Adrenal gland (tissue), 9 donors: ENCODE measurements at regions not wholly inside any gene's neighbourhood (a gene's known extent, or its start where the extent isn't known, plus 50 kb on each side); places are given as distances from the start of the nearest gene placed in this dataset.

ENCODE experiments used
- DNase-seq, 7 donors: peaks; one replicate each; pipeline ENCODE4 v3.0.0-alpha.2; 2019 to 2020
- H3K27ac ChIP-seq, 5 donors: fragments of 200-600 bp; sonication (generic) in 4 of 5; 1 replicate in 3 of 5; 2 replicates in 2 of 5; pipeline versions ENCODE4 v1.5.1 to v1.8.0; 2016 to 2020; ENCODE audit warnings: mild to moderate bottlenecking in 1 of 5
- H3K27me3 ChIP-seq: fragments of 200-600 bp; 2 replicates; pipeline ENCODE4 v1.8.0; 2021
- H3K36me3 ChIP-seq, 2 donors: fragments of 200-600 bp; replicated peaks in 1 of 2; 1 replicate in 1 of 2; 2 replicates in 1 of 2; pipeline versions ENCODE4 v1.5.1 to v1.8.0; 2018 to 2022
- H3K4me1 ChIP-seq, 2 donors: fragments of 200-600 bp; replicated peaks in 1 of 2; 1 replicate in 1 of 2; 2 replicates in 1 of 2; pipeline versions ENCODE4 v1.5.1 to v1.8.0; 2018 to 2021
- H3K4me3 ChIP-seq, 4 donors: fragments of 200-600 bp; sonication (generic) in 3 of 4; one replicate each; pipeline ENCODE4 v1.5.1; 2016 to 2018
- H3K9me3 ChIP-seq, 3 donors: fragments of 200-600 bp; sonication (generic) in 1 of 3; replicated peaks in 1 of 3; 1 replicate in 2 of 3; 2 replicates in 1 of 3; pipeline versions ENCODE4 v1.5.1 to v1.8.0; 2016 to 2021
- POLR2A ChIP-seq, 2 donors: fragments of 450-650 bp; IDR thresholded peaks; one replicate each; pipeline ENCODE4 v1.6.1; 2017; ENCODE audit warnings: antibody characterized with exemption in 2 of 2, mild to moderate bottlenecking in 2 of 2, moderate library complexity in 1 of 2
- WGBS, 4 donors: extraction: QIAGEN DNeasy Blood & Tissue Kit in 2 of 4; methylation state at CpG; one replicate each; pipeline versions ENCODE4 v1.1.5 to v1.1.7; 2013 to 2017; 5-methylcytosine and 5-hydroxymethylcytosine counted together
- intact Hi-C, 2 donors: fragments of 100-400 bp; cut with DNase I; formaldehyde crosslinking; loops; one replicate each; pipeline versions ENCODE4 v1.14.1 to v1.15.0; 2022 to 2023
- TF ChIP-seq, protein P1 (sequence below), 6 experiments: fragments of 450-650 bp in 4 of 6; fragments of 200-600 bp in 2 of 6; sonication (generic) in 1 of 6; IDR thresholded peaks; 1 replicate in 5 of 6; 2 replicates in 1 of 6; pipeline versions ENCODE4 v1.5.1 to v1.8.0; 2016 to 2021; ENCODE audit warnings: antibody characterized with exemption in 6 of 6, mild to moderate bottlenecking in 2 of 6, moderate library complexity in 1 of 6
- donor health status: healthy with polysubstance abuse.
- donor health status: Bipolar disorder and iron deficiency.
- donor health status: DM: yes; HTN: yes; CAD: no.
- donor health status: DM: no; HTN: no; CAD: no.
- donor health status: DM: no; HTN: no; CAD: no.

DNA sequence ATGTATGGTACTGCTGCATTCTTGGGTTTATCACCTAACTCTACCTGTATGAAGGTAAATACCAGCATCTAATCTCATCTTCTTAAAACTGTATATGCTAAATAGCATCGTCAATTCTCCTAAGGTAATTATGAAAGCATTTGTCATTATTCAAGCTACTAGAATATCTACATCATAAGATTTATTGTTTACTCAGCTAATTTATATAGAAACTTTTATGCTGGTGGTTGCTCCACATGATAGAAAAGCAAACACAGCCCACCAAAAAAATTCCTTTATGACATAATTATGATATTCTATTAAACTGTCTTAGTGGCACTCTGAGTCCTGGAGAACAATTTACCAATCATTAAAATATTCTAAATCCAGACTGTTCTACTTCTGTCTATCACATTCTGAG is 1226.1 kb upstream of the NRXN1 start:
- Histone ChIP-seq H3K27me3 (no peaks in the 10 kb centered on the region), H3K27ac (no peak overlapping the region), H3K36me3 (no peaks in the 10 kb centered on the region), H3K9me3 (no peaks in the 10 kb centered on the region), H3K4me3 (no peak overlapping the region), H3K4me1 (no peaks in the 10 kb centered on the region)
- intact Hi-C loops: no loop called here
- TF ChIP-seq, protein P1, sequence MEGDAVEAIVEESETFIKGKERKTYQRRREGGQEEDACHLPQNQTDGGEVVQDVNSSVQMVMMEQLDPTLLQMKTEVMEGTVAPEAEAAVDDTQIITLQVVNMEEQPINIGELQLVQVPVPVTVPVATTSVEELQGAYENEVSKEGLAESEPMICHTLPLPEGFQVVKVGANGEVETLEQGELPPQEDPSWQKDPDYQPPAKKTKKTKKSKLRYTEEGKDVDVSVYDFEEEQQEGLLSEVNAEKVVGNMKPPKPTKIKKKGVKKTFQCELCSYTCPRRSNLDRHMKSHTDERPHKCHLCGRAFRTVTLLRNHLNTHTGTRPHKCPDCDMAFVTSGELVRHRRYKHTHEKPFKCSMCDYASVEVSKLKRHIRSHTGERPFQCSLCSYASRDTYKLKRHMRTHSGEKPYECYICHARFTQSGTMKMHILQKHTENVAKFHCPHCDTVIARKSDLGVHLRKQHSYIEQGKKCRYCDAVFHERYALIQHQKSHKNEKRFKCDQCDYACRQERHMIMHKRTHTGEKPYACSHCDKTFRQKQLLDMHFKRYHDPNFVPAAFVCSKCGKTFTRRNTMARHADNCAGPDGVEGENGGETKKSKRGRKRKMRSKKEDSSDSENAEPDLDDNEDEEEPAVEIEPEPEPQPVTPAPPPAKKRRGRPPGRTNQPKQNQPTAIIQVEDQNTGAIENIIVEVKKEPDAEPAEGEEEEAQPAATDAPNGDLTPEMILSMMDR (IDR thresholded peaks at IDR 0.05): no peak
- no peak for TF ChIP-seq POLR2A (IDR thresholded peaks at IDR 0.05)
- WGBS, 4 donors: 69 to 89% (median 80%) methylated on average over 1 of the region's 1 CpG
- DNase-seq: no peak

DNA sequence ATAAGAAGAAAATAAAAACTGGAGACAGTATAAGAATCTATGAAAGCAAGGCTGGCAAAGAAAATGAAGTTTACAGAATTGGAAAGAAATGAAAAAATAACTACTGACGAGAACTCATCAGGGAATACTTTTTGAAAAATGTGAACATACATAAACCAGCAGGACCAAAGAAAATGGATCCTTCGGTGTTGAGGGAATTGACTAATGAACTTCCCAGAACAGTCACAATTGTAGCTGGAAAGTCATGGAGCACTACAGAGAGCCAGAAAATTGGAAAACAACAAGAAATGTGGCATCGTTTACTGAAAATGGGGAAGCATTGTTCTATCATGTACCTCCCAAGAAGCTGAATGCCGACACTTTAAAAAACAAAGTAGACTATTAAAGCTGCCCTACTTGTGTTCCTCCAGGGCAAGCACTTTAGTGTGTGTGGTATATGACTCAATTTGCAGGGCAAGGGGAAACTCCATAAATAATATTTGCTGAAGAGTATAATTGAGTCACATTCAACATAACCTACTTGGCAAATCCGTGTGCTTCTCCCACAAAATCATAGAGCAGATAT is 1221.6 kb upstream of the NRXN1 start:
- DNase-seq: no peak
- TF ChIP-seq, protein P1 (IDR thresholded peaks at IDR 0.05): no peak
- TF ChIP-seq POLR2A (IDR thresholded peaks at IDR 0.05): no peak
- intact Hi-C loops: no loop called here
- H3K27ac ChIP-seq: no peak overlapping the region
- 69 to 77% (median 73%) methylated on average over 5 of the region's 5 CpGs for WGBS, 4 donors
- no peaks in the 10 kb centered on the region for H3K27me3 ChIP-seq
- no peaks in the 10 kb centered on the region for H3K9me3 ChIP-seq
- no peaks in the 10 kb centered on the region for H3K36me3 ChIP-seq
- no peak overlapping the region for H3K4me3 ChIP-seq
- no peaks in the 10 kb centered on the region for H3K4me1 ChIP-seq

DNA sequence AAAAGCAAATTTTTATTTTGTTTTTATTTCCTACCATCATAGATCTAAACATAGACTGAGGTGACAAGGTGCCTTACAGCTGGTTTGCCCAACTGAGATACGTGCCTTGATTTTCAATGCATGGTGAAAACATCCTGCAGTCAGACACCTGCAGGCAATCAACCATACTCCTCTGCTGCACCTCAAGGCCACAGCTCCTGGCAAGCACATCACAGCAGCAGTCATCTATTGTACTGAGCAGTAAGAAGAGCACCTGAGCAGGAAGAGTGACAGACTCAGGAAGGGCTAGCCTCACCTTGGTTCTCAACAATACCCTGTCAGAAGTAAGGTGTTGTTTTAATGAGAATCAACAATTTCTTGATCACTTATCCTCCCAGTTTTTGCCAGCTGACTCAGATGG is 1206.8 kb upstream of the NRXN1 start:
- Histone ChIP-seq H3K27me3 (no peaks in the 10 kb centered on the region), H3K4me3 (no peak overlapping the region), H3K27ac (no peak overlapping the region), H3K9me3 (no peaks in the 10 kb centered on the region), H3K36me3 (no peaks in the 10 kb centered on the region), H3K4me1 (no peaks in the 10 kb centered on the region)
- TF ChIP-seq, protein P1 (IDR thresholded peaks at IDR 0.05): no peak
- no peak for TF ChIP-seq POLR2A (IDR thresholded peaks at IDR 0.05)
- intact Hi-C loops: no loop called here
- DNase-seq: no peak
- WGBS, 4 donors: 50 to 71% (median 59%) methylated on average over 1 of the region's 1 CpG

DNA sequence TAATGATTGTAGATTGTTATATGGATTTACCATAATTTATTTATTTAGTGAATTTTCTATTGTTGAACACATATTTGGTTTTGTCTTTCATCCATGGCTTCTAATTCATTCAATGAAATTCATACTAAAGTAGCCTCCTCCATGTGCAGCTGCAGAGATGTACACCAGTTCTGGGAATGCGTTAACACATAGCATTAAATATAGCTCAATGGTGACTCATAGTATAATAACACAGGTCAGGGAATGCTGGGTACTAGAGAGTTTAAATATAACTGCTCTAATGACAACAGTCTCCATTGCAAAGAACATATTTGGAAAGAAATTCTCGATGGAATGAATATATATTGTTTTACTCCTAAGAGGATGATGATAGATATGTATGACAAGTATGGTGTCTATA is 1190.2 kb upstream of the NRXN1 start:
- H3K36me3 ChIP-seq: no peaks in the 10 kb centered on the region
- intact Hi-C loops: no loop called here
- DNase-seq: no peak
- 63 to 73% (median 66%) methylated on average over 2 of the region's 2 CpGs for WGBS, 4 donors
- TF ChIP-seq POLR2A (IDR thresholded peaks at IDR 0.05): no peak
- TF ChIP-seq, protein P1 (IDR thresholded peaks at IDR 0.05): no peak
- no peak overlapping the region for H3K27ac ChIP-seq
- H3K4me3 ChIP-seq: no peak overlapping the region
- no peaks in the 10 kb centered on the region for H3K4me1 ChIP-seq
- no peaks in the 10 kb centered on the region for H3K9me3 ChIP-seq
- no peaks in the 10 kb centered on the region for H3K27me3 ChIP-seq
